ENCODE measurements at regions not wholly inside any gene's neighbourhood (a gene's known extent, or its start where the extent isn't known, plus 50 kb on each side); places are given as distances from the start of the nearest gene placed in this dataset.
"Not testable (repeated sequence)": the region's sequence is repeated elsewhere in the genome, so short reads cannot be mapped to it uniquely, and the experiment has no call there.

- WGBS (ENCODE audit: insufficient coverage), result no CpG with 5 or more reads among the region's 2 CpGs
- H3K27me3 ChIP-seq (replicated peaks in 2 of 5; ENCODE audit: control insufficient read depth in 4 of 5, insufficient read depth in 5 of 5, low read length in 4 of 5), result no peaks in the 10 kb centered on the region
- CTCF ChIA-PET, result no interaction called here
These were observed 311.6 kb downstream of the ISL1 start for GRCh38 chr5:51694826-51695225.

GRCh38 chr5:51696122-51696521, 312.9 kb downstream of the ISL1 start:
- WGBS (ENCODE audit: insufficient coverage), result 86% methylated on average over 1 of the region's 3 CpGs
- H3K27ac ChIP-seq (ENCODE audit: insufficient read depth in 1 of 2, low read depth in 1 of 2, low read length in 2 of 2, poor library complexity in 1 of 2, severe bottlenecking in 2 of 2), result no peak overlapping the region
- H3K36me3 ChIP-seq (ENCODE audit: control insufficient read depth in 4 of 4, insufficient read depth in 4 of 4, low read length in 3 of 4), result no peaks in the 10 kb centered on the region
- no peaks in the 10 kb centered on the region for H3K27me3 ChIP-seq (replicated peaks in 2 of 5; ENCODE audit: control insufficient read depth in 4 of 5, insufficient read depth in 5 of 5, low read length in 4 of 5)
- no peak for DNase-seq
- H3K4me3 ChIP-seq (ENCODE audit: control insufficient read depth in 1 of 7, extremely low read depth in 1 of 7, insufficient read depth in 4 of 7, low read depth in 2 of 7, low read length in 6 of 7), result no peak overlapping the region
- POLR2A ChIA-PET, result no interaction called here
- no peaks in the 10 kb centered on the region for H3K9me3 ChIP-seq (ENCODE audit: control extremely low read depth in 1 of 5, control insufficient read depth in 4 of 5, insufficient read depth in 2 of 5, low read depth in 1 of 5, low read length in 4 of 5)
- H3K4me1 ChIP-seq (ENCODE audit: control extremely low read depth in 1 of 4, control insufficient read depth in 4 of 4, insufficient read depth in 4 of 4, low read length in 3 of 4), result no peaks in the 10 kb centered on the region
- CTCF ChIA-PET, result no interaction called here

More at GRCh38 chr5:51694826-51695225, 311.6 kb downstream of the ISL1 start:
- POLR2A ChIA-PET, result no interaction called here
- no peaks in the 10 kb centered on the region for H3K9me3 ChIP-seq (ENCODE audit: control extremely low read depth in 1 of 5, control insufficient read depth in 4 of 5, insufficient read depth in 2 of 5, low read depth in 1 of 5, low read length in 4 of 5)
- H3K27ac ChIP-seq (ENCODE audit: insufficient read depth in 1 of 2, low read depth in 1 of 2, low read length in 2 of 2, poor library complexity in 1 of 2, severe bottlenecking in 2 of 2), result no peak overlapping the region
- no peaks in the 10 kb centered on the region for H3K36me3 ChIP-seq (ENCODE audit: control insufficient read depth in 4 of 4, insufficient read depth in 4 of 4, low read length in 3 of 4)
- DNase-seq, result no peak
- H3K4me3 ChIP-seq (ENCODE audit: control insufficient read depth in 1 of 7, extremely low read depth in 1 of 7, insufficient read depth in 4 of 7, low read depth in 2 of 7, low read length in 6 of 7), result no peak overlapping the region
- no peaks in the 10 kb centered on the region for H3K4me1 ChIP-seq (ENCODE audit: control extremely low read depth in 1 of 4, control insufficient read depth in 4 of 4, insufficient read depth in 4 of 4, low read length in 3 of 4)

- DNase-seq, result not testable (repeated sequence)
These were observed 318.8 kb downstream of the ISL1 start for GRCh38 chr5:51702046-51702445.

GRCh38 chr5:51712201-51712600, 329.0 kb downstream of the ISL1 start:
- ChIA-PET CTCF (no interaction called here), POLR2A (no interaction called here)
- no peaks in the 10 kb centered on the region for H3K27me3 ChIP-seq (replicated peaks in 2 of 5; ENCODE audit: control insufficient read depth in 4 of 5, insufficient read depth in 5 of 5, low read length in 4 of 5)
- H3K27ac ChIP-seq (ENCODE audit: insufficient read depth in 1 of 2, low read depth in 1 of 2, low read length in 2 of 2, poor library complexity in 1 of 2, severe bottlenecking in 2 of 2), result no peak overlapping the region
- H3K4me3 ChIP-seq (ENCODE audit: control insufficient read depth in 1 of 7, extremely low read depth in 1 of 7, insufficient read depth in 4 of 7, low read depth in 2 of 7, low read length in 6 of 7), result no peak overlapping the region
- H3K4me1 ChIP-seq (ENCODE audit: control extremely low read depth in 1 of 4, control insufficient read depth in 4 of 4, insufficient read depth in 4 of 4, low read length in 3 of 4), result no peaks in the 10 kb centered on the region
- WGBS (ENCODE audit: insufficient coverage), result 90% methylated on average over 3 of the region's 5 CpGs
- H3K36me3 ChIP-seq (ENCODE audit: control insufficient read depth in 4 of 4, insufficient read depth in 4 of 4, low read length in 3 of 4), result no peaks in the 10 kb centered on the region
- H3K9me3 ChIP-seq (ENCODE audit: control extremely low read depth in 1 of 5, control insufficient read depth in 4 of 5, insufficient read depth in 2 of 5, low read depth in 1 of 5, low read length in 4 of 5), result no peaks in the 10 kb centered on the region
- DNase-seq, result no peak

More at GRCh38 chr5:51702046-51702445, 318.8 kb downstream of the ISL1 start:
- POLR2A ChIA-PET; H3K4me3 ChIP-seq (ENCODE audit: control insufficient read depth in 1 of 7, extremely low read depth in 1 of 7, insufficient read depth in 4 of 7, low read depth in 2 of 7, low read length in 6 of 7); CTCF ChIA-PET; H3K27me3 ChIP-seq (replicated peaks in 2 of 5; ENCODE audit: control insufficient read depth in 4 of 5, insufficient read depth in 5 of 5, low read length in 4 of 5); H3K36me3 ChIP-seq (ENCODE audit: control insufficient read depth in 4 of 4, insufficient read depth in 4 of 4, low read length in 3 of 4); H3K4me1 ChIP-seq (ENCODE audit: control extremely low read depth in 1 of 4, control insufficient read depth in 4 of 4, insufficient read depth in 4 of 4, low read length in 3 of 4); H3K9me3 ChIP-seq (ENCODE audit: control extremely low read depth in 1 of 5, control insufficient read depth in 4 of 5, insufficient read depth in 2 of 5, low read depth in 1 of 5, low read length in 4 of 5); H3K27ac ChIP-seq (ENCODE audit: insufficient read depth in 1 of 2, low read depth in 1 of 2, low read length in 2 of 2, poor library complexity in 1 of 2, severe bottlenecking in 2 of 2): not testable (repeated sequence)
- WGBS (ENCODE audit: insufficient coverage), result no CpG with 5 or more reads among the region's 3 CpGs

- H3K27me3 ChIP-seq (replicated peaks in 2 of 5; ENCODE audit: control insufficient read depth in 4 of 5, insufficient read depth in 5 of 5, low read length in 4 of 5); H3K27ac ChIP-seq (ENCODE audit: insufficient read depth in 1 of 2, low read depth in 1 of 2, low read length in 2 of 2, poor library complexity in 1 of 2, severe bottlenecking in 2 of 2); H3K9me3 ChIP-seq (ENCODE audit: control extremely low read depth in 1 of 5, control insufficient read depth in 4 of 5, insufficient read depth in 2 of 5, low read depth in 1 of 5, low read length in 4 of 5); H3K4me1 ChIP-seq (ENCODE audit: control extremely low read depth in 1 of 4, control insufficient read depth in 4 of 4, insufficient read depth in 4 of 4, low read length in 3 of 4); POLR2A ChIA-PET; CTCF ChIA-PET; H3K36me3 ChIP-seq (ENCODE audit: control insufficient read depth in 4 of 4, insufficient read depth in 4 of 4, low read length in 3 of 4); H3K4me3 ChIP-seq (ENCODE audit: control insufficient read depth in 1 of 7, extremely low read depth in 1 of 7, insufficient read depth in 4 of 7, low read depth in 2 of 7, low read length in 6 of 7); DNase-seq: not testable (repeated sequence)
- WGBS (ENCODE audit: insufficient coverage), result 100% methylated on average over 1 of the region's 2 CpGs
These were observed 332.2 kb downstream of the ISL1 start for GRCh38 chr5:51715445-51715844.

- Histone ChIP-seq H3K4me1 (ENCODE audit: control extremely low read depth in 1 of 4, control insufficient read depth in 4 of 4, insufficient read depth in 4 of 4, low read length in 3 of 4) (no peaks in the 10 kb centered on the region), H3K27ac (ENCODE audit: insufficient read depth in 1 of 2, low read depth in 1 of 2, low read length in 2 of 2, poor library complexity in 1 of 2, severe bottlenecking in 2 of 2) (no peak overlapping the region), H3K9me3 (ENCODE audit: control extremely low read depth in 1 of 5, control insufficient read depth in 4 of 5, insufficient read depth in 2 of 5, low read depth in 1 of 5, low read length in 4 of 5) (no peaks in the 10 kb centered on the region), H3K36me3 (ENCODE audit: control insufficient read depth in 4 of 4, insufficient read depth in 4 of 4, low read length in 3 of 4) (no peaks in the 10 kb centered on the region), H3K4me3 (ENCODE audit: control insufficient read depth in 1 of 7, extremely low read depth in 1 of 7, insufficient read depth in 4 of 7, low read depth in 2 of 7, low read length in 6 of 7) (no peak overlapping the region), H3K27me3 (replicated peaks in 2 of 5; ENCODE audit: control insufficient read depth in 4 of 5, insufficient read depth in 5 of 5, low read length in 4 of 5) (no peaks in the 10 kb centered on the region)
- DNase-seq, result no peak
- POLR2A ChIA-PET, result no interaction called here
- WGBS (ENCODE audit: insufficient coverage), result no CpG with 5 or more reads among the region's 2 CpGs
- CTCF ChIA-PET, result interaction anchor here (0.7 to 1.7 kb wide), 2 partner anchors 13 to 14 kb away, joined by 3 to 4 read pairs; no protein-coding TSS in a partner anchor
These were observed 348.3 kb downstream of the ISL1 start for GRCh38 chr5:51731421-51732029.

- Histone ChIP-seq H3K4me1 (ENCODE audit: control extremely low read depth in 1 of 4, control insufficient read depth in 4 of 4, insufficient read depth in 4 of 4, low read length in 3 of 4) (no peaks in the 10 kb centered on the region), H3K9me3 (ENCODE audit: control extremely low read depth in 1 of 5, control insufficient read depth in 4 of 5, insufficient read depth in 2 of 5, low read depth in 1 of 5, low read length in 4 of 5) (no peaks in the 10 kb centered on the region), H3K27ac (ENCODE audit: insufficient read depth in 1 of 2, low read depth in 1 of 2, low read length in 2 of 2, poor library complexity in 1 of 2, severe bottlenecking in 2 of 2) (no peak overlapping the region), H3K36me3 (ENCODE audit: control insufficient read depth in 4 of 4, insufficient read depth in 4 of 4, low read length in 3 of 4) (no peaks in the 10 kb centered on the region), H3K4me3 (ENCODE audit: control insufficient read depth in 1 of 7, extremely low read depth in 1 of 7, insufficient read depth in 4 of 7, low read depth in 2 of 7, low read length in 6 of 7) (no peak overlapping the region), H3K27me3 (replicated peaks in 2 of 5; ENCODE audit: control insufficient read depth in 4 of 5, insufficient read depth in 5 of 5, low read length in 4 of 5) (no peaks in the 10 kb centered on the region)
- POLR2A ChIA-PET, result no interaction called here
- no peak for DNase-seq
- CTCF ChIA-PET, result interaction anchor here (1.7 kb wide), 1 partner anchor 13 kb away, joined by 4 read pairs; no protein-coding TSS in a partner anchor
- no CpG with 5 or more reads among the region's 3 CpGs for WGBS (ENCODE audit: insufficient coverage)
These were observed 349.1 kb downstream of the ISL1 start for GRCh38 chr5:51732304-51732703.
